GM18502 (cell line): ENCODE measurements at regions not wholly inside any gene's neighbourhood (a gene's known extent, or its start where the extent isn't known, plus 50 kb on each side); places are given as distances from the start of the nearest gene placed in this dataset.
"Not testable (repeated sequence)": the region's sequence is repeated elsewhere in the genome, so short reads cannot be mapped to it uniquely, and the experiment has no call there.

Experiments
- ATAC-seq: cut with Tn5 transposase; IDR thresholded peaks from one replicate; pipeline ENCODE4 v1.9.1; 2021; ENCODE audit warnings: mild to moderate bottlenecking; ENCODE audit not compliant: unreplicated experiment, poor library complexity

- ATAC-seq = not testable (repeated sequence)
These were observed 250.4 kb downstream of the SLITRK6 start for GRCh38 chr13:85548845-85549244.

GRCh38 chr13:85545771-85546170 lies 253.4 kb downstream of the SLITRK6 start:
- no peak for ATAC-seq

- ATAC-seq = no peak
These were observed 254.5 kb downstream of the SLITRK6 start for GRCh38 chr13:85544756-85545155.

GRCh38 chr13:85543144-85543543 lies 256.1 kb downstream of the SLITRK6 start:
- ATAC-seq = no peak

GRCh38 chr13:85541476-85541875 lies 257.7 kb downstream of the SLITRK6 start:
- ATAC-seq = no peak

- ATAC-seq = no peak
These were observed 260.3 kb downstream of the SLITRK6 start for GRCh38 chr13:85538957-85539356.

GRCh38 chr13:85537601-85538000 lies 261.6 kb downstream of the SLITRK6 start:
- no peak for ATAC-seq

GRCh38 chr13:85536706-85537105 lies 262.5 kb downstream of the SLITRK6 start:
- no peak for ATAC-seq

GRCh38 chr13:85535316-85536084 lies 263.7 kb downstream of the SLITRK6 start:
- ATAC-seq = no peak

- no peak for ATAC-seq
These were observed 265.3 kb downstream of the SLITRK6 start for GRCh38 chr13:85533911-85534310.

- no peak for ATAC-seq
These were observed 270.0 kb downstream of the SLITRK6 start for GRCh38 chr13:85529218-85529594.

GRCh38 chr13:85528491-85529217 lies 270.6 kb downstream of the SLITRK6 start:
- no peak for ATAC-seq

- ATAC-seq = no peak
These were observed 271.9 kb downstream of the SLITRK6 start for GRCh38 chr13:85527316-85527715.

GRCh38 chr13:85525411-85525810 lies 273.8 kb downstream of the SLITRK6 start:
- ATAC-seq = no peak

GRCh38 chr13:85521657-85522056 lies 277.6 kb downstream of the SLITRK6 start:
- no peak for ATAC-seq

- no peak for ATAC-seq
These were observed 278.8 kb downstream of the SLITRK6 start for GRCh38 chr13:85520445-85520844.

- ATAC-seq = no peak
These were observed 279.9 kb downstream of the SLITRK6 start for GRCh38 chr13:85519363-85519762.

- no peak for ATAC-seq
These were observed 286.8 kb downstream of the SLITRK6 start for GRCh38 chr13:85512421-85512820.

- no peak for ATAC-seq
These were observed 289.7 kb downstream of the SLITRK6 start for GRCh38 chr13:85509512-85509911.

GRCh38 chr13:85508683-85509329 lies 290.4 kb downstream of the SLITRK6 start:
- ATAC-seq = no peak

GRCh38 chr13:85503797-85504196 lies 295.4 kb downstream of the SLITRK6 start:
- no peak for ATAC-seq
